AG10803 (cell line): ENCODE measurements at regions not wholly inside any gene's neighbourhood (a gene's known extent, or its start where the extent isn't known, plus 50 kb on each side); places are given as distances from the start of the nearest gene placed in this dataset.

Experiments
- DNase-seq: peaks from one replicate; pipeline ENCODE4 v3.0.0; 2010; ENCODE audit warnings: low read depth
- H3K4me3 ChIP-seq: 2 replicates; pipeline ENCODE4 v1.5.1; 2011; ENCODE audit warnings: mild to moderate bottlenecking, low read length, control low read depth
- TF ChIP-seq, protein P1 (sequence below): conservative IDR thresholded peaks from 2 replicates; pipeline ENCODE4 v1.5.1; 2011; ENCODE audit warnings: mild to moderate bottlenecking, low read length, control low read depth, inconsistent platforms

GRCh38 chr1:65067491-65068201 lies 80.4 kb upstream of the AK4 start:
- H3K4me3 ChIP-seq: peak overlapping the region; percentile 84
- DNase-seq: peak; percentile 75
- TF ChIP-seq, protein P1, sequence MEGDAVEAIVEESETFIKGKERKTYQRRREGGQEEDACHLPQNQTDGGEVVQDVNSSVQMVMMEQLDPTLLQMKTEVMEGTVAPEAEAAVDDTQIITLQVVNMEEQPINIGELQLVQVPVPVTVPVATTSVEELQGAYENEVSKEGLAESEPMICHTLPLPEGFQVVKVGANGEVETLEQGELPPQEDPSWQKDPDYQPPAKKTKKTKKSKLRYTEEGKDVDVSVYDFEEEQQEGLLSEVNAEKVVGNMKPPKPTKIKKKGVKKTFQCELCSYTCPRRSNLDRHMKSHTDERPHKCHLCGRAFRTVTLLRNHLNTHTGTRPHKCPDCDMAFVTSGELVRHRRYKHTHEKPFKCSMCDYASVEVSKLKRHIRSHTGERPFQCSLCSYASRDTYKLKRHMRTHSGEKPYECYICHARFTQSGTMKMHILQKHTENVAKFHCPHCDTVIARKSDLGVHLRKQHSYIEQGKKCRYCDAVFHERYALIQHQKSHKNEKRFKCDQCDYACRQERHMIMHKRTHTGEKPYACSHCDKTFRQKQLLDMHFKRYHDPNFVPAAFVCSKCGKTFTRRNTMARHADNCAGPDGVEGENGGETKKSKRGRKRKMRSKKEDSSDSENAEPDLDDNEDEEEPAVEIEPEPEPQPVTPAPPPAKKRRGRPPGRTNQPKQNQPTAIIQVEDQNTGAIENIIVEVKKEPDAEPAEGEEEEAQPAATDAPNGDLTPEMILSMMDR: no peak

- peak; percentile 16 for DNase-seq
- peak overlapping the region; percentile 84 for H3K4me3 ChIP-seq
- TF ChIP-seq, protein P1: no peak
These were observed 79.6 kb upstream of the AK4 start for GRCh38 chr1:65068202-65069010.

GRCh38 chr1:65069011-65069565 lies 78.9 kb upstream of the AK4 start:
- no peak for DNase-seq
- H3K4me3 ChIP-seq: peak overlapping the region; percentile 84
- TF ChIP-seq, protein P1: no peak

DNA sequence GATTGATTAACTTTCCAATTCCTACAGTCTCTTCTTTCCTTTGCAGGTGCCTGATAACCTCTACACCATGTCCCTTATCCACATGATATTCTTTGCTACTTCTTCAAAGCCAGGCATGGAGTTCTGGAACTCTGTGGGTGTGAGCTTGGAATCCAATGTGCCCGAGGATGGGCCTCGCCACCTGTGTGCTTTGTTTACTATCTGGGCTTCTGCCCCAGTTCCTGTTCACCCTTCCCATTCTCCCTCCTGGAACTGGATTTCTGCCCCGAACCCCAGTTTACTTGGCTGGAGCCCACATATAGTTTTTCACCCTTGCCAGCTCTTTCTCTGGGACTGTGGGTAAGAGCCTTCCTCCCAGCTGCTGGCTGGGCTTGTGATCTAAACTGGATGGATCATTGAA lies 75.2 kb upstream of the AK4 start:
- H3K4me3 ChIP-seq: no peak overlapping the region
- TF ChIP-seq, protein P1: no peak
- no peak for DNase-seq

- DNase-seq: peak; percentile 68
- TF ChIP-seq, protein P1: peak; percentile 87
- H3K4me3 ChIP-seq: no peak overlapping the region
These were observed 72.7 kb upstream of the AK4 start for GRCh38 chr1:65075123-65075976.

DNA sequence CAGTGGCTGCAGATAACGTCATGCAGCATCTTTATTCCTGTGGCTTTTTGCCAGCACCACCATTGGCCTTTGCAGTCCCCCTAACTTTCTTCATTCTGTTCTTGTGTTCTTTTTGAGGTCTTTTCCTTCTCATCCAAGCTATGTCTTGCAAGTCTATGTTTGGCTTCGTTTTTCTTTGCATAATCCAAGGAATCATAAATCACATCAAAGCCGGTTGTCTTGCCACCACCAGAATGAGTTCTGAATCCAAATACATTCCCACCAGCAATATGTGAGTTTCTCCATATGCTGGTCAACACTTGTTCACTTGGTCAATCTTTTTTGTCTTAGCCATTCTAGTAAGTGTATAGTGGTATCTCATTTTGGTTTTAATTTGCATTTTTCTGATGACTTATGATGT lies 70.6 kb upstream of the AK4 start:
- no peak for DNase-seq
- TF ChIP-seq, protein P1: no peak

More for the DNA sequence above, 70.6 kb upstream of the AK4 start:
- H3K4me3 ChIP-seq: no peak overlapping the region
